Stimulated activated CD8-positive, alpha-beta memory T cell treated with anti-CD3 and anti-CD28 coated beads, Interleukin-2, amount 100 ng/mL, for 1 hour (primary cell): ENCODE measurements at regions not wholly inside any gene's neighbourhood (a gene's known extent, or its start where the extent isn't known, plus 50 kb on each side); places are given as distances from the start of the nearest gene placed in this dataset.

Experiments
- DNase-seq, 2 donors: peaks; one replicate each; pipeline ENCODE4 v3.0.0-alpha.2; 2020; ENCODE audit warnings: low read depth in 2 of 2

DNA sequence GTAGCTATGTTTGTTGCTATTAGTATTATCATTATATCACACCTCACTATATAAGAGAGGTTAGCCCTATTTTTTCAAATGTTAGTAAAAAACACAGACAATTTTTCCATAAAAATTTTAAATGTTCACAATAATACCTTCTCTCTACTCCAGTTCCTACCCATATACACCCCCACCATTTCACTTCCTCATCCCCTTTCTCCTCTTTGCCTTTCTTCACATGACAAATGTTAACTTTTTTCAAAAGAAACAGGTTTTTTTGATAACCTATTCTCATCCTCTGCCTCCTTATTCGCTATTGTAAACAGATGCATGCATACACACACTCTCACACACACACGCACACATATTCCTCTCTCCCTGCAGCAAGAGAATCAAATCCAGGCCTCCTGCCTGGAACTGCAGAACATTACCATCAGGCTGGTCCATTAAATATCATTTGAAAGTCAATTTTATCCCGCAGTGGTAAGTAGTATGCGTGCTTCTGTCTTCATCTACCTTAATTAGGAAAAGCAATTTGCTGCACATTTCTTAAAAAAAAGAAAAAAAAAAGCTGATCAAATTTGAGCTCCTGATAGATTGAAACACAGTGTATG, 55.5 kb downstream of the MID1IP1 start:
- no peak for DNase-seq

DNA sequence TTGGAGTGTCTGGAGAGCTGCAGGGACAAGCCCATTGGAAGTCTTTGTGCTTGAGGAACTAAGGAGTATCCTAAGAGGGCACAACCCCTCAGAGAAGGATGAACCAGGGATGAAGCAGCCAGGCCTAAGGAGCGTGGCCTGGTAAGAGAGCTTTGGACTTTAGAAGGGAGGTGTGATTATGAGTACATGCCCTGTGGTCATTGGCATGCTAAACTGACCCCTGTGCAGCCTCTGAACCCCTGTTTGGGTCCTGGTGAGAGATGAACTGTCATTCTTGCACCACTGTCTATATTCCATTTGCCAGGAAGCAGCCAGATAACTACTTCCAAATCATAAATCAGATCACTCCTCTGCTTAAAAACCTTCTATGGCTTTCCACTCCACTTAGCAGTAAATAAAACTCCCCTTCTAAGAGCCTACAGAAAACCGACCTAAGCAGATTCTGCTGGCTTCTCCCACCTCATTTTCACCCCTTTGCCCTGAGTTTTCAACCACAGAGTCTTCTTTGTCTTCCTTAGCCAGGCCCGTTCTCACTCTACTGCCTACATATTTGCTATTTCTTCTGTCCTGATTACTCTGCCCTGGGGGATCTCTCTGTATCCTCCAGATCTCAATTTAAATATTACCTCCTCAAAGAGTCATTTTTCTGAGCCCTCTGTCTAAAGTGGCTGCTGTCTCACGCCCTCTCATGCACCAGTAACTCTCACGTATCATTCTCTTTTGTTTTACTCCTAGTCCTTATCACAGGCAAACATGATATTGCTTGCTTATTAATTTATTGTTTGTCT, 56.7 kb downstream of the MID1IP1 start:
- no peak for DNase-seq

DNA sequence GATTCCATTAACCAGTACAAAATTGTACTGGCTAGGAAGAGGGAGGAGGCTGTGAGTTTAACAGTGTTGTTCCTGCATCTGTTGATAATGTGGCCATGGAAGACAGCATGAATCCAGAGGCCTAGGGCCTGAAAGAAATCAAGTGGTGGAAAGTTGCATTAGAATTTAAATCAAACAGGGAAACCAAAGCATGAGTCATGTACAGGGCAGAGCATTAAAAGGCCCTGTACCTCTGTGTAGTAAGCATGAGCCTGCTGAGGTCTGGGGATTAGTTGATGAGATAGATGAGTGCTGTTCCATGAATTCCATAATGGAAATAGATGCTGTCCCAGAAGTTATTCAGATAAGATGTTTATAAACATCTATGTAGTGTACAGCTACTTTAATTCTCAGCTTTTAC, 58.3 kb downstream of the MID1IP1 start:
- DNase-seq = no peak

DNA sequence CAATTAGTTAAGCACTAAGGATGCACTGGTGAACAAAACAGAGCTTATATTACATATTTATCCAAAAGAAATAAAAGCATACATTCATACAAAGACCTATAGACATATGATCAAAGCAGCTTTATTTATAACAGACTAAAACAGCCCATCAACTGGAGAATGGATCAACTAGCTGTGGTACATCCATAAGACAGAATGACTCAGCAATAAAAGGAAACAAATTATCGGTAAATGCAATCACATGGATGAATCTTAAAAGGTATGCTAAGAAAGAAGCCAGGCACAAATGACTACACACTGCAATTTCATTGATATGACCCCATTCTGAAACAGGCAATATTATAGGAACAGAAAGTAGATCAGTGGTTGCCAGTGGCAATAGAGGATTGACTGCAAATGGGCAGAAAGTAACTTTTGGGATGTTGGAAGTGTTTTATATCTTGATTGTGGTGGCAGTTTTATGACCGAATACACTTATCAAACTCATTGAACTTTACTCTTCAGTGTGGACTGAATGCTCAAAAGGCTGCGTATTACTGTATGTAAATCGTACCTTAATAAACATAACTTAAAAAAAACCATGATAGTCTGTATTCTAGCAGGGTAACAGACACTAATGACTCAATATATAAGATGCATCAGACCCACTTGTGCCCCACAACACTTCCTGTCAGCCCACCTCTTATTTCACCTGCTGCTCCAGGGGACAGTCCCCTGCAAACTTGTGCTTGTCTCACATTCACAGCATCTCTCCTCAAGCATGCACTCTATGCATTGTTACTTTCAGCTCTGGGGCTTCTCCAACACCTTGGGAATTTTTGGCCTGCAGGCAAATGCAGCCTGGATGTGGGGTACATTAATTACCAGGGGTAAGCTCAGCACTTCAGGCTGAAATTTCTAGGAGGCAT, 59.1 kb downstream of the MID1IP1 start:
- no peak for DNase-seq

DNA sequence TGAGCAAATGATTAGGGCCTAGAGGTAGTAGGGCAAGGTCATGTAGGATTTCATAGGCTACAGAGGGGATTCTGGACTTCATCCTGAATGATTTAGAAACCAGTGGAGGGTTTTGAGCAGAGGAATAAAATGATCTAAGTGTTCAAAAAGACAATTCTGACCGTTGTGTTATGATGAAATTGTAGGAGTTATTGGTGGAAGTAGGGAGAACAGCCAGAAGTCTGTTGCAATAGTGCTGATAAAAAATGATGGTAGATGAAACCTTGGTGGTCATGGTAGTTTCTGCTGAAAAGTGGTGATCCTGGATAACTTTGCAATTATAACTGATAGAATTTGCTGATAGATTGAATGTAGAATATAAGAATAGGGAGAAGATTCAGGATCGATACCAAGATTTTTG, 60.2 kb downstream of the MID1IP1 start:
- DNase-seq = no peak

DNA sequence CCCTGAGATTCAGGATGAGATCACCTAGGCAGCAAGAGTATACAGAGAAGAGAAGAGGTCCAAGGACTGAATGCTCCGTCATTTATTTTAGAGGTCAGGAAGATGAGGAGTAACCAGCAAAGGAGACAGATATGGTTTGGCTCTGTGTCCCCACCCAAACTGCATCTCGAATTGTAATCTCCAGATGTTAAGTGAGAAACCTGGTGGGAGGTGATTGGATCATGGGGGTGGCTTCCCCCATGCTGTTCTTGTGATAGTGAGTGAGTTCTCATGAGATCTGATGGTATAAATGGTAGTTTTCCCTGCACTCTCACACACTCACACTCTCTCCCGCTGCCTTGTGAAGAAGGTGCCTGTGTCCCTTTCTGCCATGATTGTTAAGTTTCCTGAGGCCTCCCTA, 60.8 kb downstream of the MID1IP1 start:
- no peak for DNase-seq

DNA sequence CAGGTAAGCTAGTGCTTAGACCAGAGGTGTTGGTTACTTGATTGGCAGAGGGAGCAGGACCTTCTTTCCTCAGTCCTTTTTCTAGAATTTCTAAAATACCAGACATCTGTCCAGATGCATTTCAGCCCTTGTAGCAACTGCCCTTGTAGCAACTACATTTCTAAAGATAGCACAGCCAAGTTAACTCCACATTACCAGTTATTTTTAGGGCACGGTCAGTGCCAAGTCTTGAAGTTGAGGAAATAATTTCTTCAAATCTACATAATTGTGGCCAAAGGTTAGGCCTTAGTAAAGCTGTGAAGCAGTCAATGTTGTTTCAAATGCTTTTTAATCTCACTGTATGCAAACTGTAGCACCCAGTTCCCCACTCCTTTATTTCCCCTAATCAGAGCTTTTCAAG, 62.9 kb downstream of the MID1IP1 start:
- no peak for DNase-seq

DNA sequence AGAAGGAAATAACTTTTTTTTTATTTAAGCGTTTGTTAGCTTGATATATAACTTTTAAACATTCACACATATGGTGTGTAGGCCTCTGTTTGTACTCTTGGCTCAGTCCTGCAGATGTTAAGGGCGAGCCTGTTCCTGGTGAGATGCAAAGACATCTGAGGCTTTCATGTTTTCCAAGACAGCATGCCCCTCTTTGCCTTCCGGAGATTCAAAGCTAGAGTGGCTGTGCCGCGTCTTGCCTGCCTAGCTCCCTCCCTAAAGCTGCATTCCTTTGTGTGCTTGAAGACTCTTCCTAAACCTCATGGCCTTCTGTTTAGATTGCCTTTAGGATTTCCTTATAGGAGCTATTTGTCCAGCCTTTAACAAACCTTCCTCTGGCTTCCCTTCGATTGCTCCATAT, 67.1 kb downstream of the MID1IP1 start:
- no peak for DNase-seq

DNA sequence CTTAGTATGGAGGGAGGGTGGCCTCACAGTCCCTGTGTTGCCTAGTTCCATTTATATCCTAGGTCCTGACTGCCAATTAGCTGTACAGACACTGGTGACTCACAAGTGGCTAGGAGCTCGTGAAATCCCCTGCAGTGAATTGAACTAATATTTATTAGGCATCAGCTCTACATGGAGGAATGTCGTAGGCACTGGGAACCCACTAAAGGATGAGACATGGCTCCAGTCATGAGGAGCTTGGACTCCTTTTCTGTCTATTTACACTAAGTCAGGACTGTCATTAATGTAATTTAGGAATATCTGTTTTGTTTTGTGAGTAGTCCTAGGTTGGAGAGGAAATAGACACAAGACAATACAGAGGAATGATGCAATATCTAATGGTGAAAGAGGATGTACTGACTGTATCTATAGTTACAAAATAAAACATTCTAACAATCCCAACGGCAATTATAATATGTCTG, 67.7 kb downstream of the MID1IP1 start:
- no peak for DNase-seq

DNA sequence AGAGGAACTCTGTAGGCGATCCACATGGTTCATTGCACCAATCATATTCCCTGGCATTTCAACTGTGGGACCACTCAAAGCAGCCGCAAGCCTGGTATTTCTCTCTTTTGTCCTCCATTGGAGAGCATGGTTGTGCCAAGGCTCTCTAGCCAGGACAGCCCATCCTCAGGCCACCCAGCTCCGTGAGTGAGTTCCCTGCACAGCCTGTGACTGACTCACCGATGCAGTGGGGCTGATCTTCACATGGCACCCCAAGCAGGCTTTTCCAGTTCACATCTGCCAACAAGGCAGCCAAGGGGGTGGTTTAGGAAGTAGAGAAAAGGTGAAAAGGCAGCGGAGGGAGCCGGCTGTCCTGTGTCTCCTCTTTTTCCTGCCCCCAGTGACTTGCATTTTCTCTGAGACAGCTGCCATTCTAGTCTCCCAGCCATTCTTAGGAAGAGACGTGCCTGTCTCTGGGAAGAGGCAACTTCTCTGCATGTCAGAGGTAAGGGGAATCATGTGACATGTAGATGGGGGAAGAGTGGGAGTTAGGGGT, 69.2 kb downstream of the MID1IP1 start:
- no peak for DNase-seq

DNA sequence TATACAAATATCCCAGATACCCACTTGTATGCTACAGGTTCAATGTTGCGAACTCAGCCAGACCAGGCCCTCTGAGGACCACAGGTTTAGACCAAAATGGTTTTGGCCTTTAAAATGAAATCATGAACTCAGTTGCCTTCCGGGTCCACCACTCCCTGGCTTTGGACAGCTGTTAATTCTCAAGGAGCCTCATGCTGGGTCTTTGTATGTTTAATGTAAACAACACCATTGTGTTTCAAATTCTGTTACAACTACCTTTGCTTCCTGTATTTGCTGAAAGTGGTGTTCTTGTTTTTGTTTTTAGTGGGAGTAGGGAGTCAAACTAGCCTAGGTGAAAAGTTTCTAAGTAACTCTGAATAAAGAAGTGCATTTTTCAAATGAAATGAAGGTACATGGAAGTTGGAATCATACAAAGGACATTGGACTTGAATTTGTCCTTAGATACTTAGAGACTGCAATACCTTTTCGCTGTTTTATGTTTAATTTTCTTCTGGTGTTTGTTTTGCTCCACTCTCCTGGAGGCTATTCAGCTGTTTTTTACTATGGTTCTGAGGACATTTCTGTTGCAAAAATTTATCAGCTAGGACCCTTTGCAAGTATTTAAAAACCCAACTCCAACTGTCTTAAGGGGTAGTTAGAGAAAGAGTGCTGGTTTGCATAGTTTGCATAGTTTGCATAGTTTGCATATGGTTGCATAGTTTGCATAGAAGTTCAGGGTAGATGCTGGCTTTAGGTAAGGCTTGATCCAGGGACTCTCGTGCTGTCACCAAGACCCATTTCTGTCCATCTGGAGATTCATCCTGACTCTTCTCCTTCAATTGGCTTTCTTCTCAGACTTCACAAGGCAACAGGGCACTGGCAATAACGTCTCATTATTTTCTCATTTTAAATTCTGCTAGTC, 70.1 kb downstream of the MID1IP1 start:
- no peak for DNase-seq

DNA sequence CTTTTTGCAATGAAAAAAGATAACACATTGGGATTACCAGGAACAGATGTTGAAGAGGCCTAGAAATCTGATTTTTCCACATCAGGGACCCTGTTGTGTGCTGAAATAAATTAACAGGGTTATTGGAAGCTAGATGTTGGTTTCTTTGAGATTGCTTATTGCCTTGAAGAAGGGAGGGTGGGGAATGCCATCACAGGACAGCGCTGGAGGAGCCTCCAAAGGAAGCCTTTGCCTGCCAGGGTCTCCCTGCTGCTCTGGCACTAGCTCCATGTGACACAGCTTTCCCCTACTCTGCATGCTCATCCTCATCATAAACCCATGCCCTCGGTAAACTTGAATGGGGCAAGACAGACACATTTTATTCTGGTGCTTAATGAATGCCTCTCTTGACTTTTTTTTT, 76.1 kb downstream of the MID1IP1 start:
- no peak for DNase-seq

DNA sequence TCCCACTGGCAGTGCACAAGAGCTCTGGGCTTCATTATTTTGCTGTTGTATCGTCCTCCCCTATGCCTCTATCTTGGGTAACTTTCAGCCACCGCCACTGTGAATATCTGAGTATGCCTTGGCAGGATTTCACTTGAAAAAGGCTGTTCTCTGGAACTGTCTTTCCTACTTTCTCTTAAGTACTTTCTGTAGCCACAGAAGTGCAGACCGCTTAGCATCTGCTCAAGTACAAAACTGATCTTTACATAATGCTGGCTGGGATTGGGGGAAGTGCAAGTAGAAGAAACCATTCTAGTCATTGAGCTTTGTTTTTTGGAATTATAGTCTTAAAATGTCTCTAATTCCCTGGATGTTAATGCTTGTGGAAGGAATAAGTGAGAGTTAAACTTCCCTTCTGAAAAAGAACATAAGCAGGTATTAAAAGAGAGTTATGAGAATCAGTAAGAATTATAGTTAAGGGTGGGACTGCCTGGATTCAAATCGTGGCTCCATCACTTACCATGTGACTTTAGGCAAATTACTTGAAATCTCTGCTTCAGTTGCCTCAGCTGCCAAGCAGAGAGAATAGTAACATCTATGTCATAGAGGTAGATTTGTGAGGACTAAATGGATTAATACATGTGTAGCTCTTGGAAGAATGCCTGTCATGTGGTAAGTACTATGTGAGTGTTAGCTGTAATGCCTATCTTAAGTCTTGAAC, 77.5 kb downstream of the MID1IP1 start:
- no peak for DNase-seq

DNA sequence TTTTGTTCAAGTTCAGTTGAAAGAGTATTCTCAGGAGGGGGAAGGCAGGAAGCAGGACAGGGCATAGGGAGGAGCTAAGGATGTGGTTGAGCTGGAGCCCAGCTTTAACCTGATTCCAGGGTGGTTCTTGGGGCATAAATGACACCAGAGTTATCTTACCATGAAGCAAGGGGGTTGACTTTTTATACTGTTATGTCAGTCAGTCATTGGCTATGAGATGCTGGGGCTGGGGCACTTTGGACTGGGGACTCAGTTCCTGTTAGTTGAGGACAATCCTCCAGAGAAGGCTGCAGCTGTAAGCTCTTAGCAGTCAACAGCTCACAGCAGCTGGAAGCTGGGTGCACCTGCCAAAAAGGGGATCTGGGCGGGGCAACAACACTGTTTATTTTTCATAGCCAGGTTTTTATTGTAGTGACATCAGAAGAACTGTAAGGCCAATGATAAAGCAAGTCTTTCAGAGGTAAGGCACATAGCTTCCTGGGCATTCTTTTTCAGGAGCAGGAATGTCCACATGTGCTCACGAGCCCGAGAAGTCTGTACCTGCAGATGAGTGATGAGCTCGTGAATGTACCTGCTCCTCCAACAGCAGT, 78.5 kb downstream of the MID1IP1 start:
- no peak for DNase-seq

DNA sequence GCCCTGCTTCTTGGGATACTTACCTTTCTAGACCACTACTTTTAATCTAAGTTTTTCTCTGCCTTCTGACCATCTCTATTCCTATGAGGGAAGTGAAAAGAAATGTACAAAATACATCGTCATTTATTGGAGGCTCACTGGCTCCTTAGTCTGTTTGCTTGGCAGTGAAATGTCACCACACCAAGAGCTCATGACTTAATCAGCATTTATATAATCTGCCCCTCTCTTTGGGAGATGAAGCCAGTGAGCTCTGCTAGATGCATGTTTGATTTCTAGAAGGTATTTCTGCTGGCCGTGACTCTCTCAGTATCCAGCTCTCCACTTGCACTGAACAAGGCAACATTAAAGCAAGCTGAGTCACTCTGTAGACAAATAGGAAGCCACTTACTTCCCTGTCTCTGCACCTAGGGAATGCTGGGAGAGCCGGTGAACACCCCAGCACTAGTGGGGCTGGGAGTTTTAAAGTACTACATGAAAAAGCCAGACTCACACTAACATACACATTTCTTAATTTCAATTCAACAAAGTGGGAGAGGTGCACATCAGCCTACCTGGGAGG, 79.1 kb downstream of the MID1IP1 start:
- no peak for DNase-seq

DNA sequence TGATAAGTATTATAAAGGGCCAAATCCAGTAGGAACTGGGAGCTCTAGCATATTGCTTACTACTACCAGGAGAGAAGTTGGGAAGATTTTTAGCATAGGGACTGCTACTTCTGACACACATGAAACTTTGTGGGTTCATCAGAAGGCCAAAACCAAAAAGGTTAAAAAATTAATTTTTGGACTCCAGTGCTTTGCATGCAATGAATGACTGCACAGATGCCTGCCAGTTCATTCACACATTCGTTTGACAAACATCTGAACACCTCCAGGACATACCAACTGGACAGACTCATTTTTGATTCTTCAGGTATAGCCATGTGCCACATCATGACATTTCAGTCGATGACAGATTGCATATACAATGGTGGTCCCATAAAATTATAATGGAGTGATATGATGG, 79.8 kb downstream of the MID1IP1 start:
- DNase-seq = no peak

DNA sequence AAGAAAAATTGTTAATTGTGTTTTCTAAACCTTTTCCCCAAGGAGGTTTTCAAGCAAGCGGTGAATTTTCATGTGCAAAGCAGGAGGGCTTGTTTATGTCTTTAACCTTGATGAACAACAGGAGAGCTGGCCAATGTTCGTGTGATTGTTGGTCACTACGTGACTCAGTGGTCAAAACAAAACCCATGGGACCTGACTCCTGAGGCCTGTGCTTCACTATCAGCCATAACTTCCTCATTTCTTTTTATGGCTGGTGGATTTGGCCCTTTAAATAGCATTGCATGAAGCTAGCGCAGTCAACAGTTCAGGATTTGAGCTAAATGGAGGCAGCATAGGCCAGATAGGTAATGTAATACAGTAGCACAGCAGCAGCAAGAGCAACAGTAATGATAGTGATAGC, 80.5 kb downstream of the MID1IP1 start:
- DNase-seq = no peak

DNA sequence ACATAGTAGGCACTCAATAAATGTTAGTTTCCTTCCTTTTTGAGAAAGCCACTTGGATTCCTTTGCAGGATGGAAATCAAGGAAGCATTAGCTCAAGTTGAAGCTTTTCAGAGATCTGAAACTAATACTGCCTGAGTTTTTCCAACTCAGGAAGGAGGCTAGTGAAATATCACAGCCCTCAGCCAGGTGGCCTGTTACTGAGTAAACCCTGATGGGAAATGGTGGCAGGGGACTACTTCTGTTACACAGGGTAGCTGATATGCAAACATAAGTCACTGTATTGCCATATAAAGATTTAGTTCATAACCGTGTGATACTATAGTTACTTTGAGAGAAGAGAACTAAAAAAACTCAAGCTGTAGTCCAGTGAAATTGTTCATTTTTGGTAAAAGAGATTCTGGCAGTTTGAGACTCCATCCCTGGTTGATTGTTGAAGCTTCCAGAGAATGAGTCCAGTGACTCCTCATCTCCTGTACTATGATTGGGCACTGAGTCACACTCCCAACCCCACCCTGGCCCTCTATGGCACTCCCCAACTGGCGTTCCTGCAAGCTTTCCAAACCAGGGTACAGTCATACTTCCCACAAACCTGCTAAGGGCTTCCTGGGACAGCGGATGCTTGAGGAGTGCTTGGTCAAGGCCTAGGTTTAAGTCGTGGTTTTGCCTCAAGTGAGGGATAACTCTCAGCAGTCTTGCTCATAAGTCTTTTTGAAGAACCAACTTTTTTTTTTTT, 81.8 kb downstream of the MID1IP1 start:
- no peak for DNase-seq

DNA sequence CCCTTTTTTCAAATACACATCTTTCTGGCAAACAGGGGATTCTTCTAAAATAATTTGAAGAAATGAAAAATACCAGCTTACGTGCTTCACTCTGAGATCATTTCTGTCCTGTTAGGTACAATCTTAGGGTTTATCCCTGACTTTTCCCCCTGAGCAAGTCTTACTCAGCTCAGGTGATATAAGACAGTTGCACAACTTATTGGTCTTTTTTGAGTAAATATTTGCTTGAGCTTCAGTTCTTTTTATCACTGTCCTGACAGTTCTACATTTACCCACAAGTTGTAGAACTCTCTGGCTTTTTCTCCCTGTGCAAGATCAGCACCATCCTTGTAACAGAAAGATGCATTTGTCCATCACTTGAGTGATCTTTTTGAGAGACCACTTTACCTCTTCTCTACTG, 84.9 kb downstream of the MID1IP1 start:
- no peak for DNase-seq
